GM12875 (cell line): ENCODE measurements at regions not wholly inside any gene's neighbourhood (a gene's known extent, or its start where the extent isn't known, plus 50 kb on each side); places are given as distances from the start of the nearest gene placed in this dataset.

Experiments
- H3K4me3 ChIP-seq: one replicate; pipeline ENCODE4 v1.5.1; 2011; ENCODE audit warnings: low read depth, low read length, control low read depth
- CTCF ChIP-seq: IDR thresholded peaks from 2 replicates; pipeline ENCODE4 v1.5.1; 2011; ENCODE audit warnings: low read depth, mild to moderate bottlenecking, control low read depth, inconsistent platforms, low read length, moderate library complexity, borderline replicate concordance; ENCODE audit not compliant: insufficient read depth

- H3K4me3 ChIP-seq = no peak overlapping the region
- TF ChIP-seq CTCF = no peak
These were observed 269.0 kb downstream of the ADGRA3 start for GRCh38 chr4:22246847-22247246.

GRCh38 chr4:22245294-22245693 lies 270.6 kb downstream of the ADGRA3 start:
- H3K4me3 ChIP-seq = no peak overlapping the region
- no peak for TF ChIP-seq CTCF

- no peak for TF ChIP-seq CTCF
- H3K4me3 ChIP-seq = no peak overlapping the region
These were observed 274.5 kb downstream of the ADGRA3 start for GRCh38 chr4:22241415-22241814.

GRCh38 chr4:22240814-22241213 lies 275.1 kb downstream of the ADGRA3 start:
- no peak for TF ChIP-seq CTCF
- H3K4me3 ChIP-seq = no peak overlapping the region

- H3K4me3 ChIP-seq = no peak overlapping the region
- TF ChIP-seq CTCF = no peak
These were observed 277.1 kb downstream of the ADGRA3 start for GRCh38 chr4:22238742-22239141.

GRCh38 chr4:22237846-22238494 lies 277.9 kb downstream of the ADGRA3 start:
- no peak for TF ChIP-seq CTCF
- no peak overlapping the region for H3K4me3 ChIP-seq

- peak; percentile 28; the same call in 1 of the 2 replicates for TF ChIP-seq CTCF
- no peak overlapping the region for H3K4me3 ChIP-seq
These were observed 278.6 kb downstream of the ADGRA3 start for GRCh38 chr4:22237155-22237751.
